NCI-H2107 treated with DMSO at 0.1 percent for 48 hours (cell line): ENCODE measurements at regions not wholly inside any gene's neighbourhood (a gene's known extent, or its start where the extent isn't known, plus 50 kb on each side); places are given as distances from the start of the nearest gene placed in this dataset.
A peak's percentile ranks its signal among the peaks of the same experiment; 100 is the strongest.
"Not testable (repeated sequence)": the region's sequence is repeated elsewhere in the genome, so short reads cannot be mapped to it uniquely, and the experiment has no call there.

ENCODE experiments used
- DNase-seq: peaks from one replicate; lab custom pipeline; 2025; ENCODE audit not compliant: unreplicated experiment; lab: John Stamatoyannopoulos, UW

DNA sequence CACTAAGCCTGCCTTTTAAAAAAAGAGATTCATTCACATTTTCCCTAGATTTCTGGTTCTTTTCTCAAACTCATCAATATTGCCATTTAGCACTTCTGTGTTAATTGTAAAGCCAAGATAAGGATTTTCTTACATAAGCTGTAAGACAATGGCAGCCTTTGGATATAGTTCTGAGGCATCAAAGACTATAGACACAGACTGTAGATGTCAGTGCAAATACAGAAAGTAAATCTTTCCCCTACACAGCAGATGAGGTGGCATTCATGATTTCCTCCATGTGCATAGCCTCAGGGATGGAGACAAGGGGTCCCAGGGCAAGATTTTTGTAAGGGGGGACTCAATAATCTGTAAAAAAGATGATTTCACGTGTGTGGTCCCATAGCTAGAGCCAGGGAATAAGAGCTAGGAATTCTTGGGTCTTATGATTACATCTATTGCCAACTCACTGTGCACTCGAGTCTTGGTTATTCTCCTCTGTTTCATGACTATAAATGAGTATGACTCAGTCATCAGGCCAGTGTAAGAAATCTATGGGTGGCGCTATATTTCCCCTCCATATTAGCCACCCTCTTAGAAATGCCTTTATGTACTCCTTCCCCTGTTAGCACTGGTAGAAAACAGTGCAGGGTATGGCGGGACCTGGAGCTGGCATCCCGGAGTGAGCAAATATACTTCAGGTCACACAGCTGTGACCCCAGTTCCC is 207.5 kb downstream of the EXOC5 start:
- DNase-seq = peak; percentile 77

DNA sequence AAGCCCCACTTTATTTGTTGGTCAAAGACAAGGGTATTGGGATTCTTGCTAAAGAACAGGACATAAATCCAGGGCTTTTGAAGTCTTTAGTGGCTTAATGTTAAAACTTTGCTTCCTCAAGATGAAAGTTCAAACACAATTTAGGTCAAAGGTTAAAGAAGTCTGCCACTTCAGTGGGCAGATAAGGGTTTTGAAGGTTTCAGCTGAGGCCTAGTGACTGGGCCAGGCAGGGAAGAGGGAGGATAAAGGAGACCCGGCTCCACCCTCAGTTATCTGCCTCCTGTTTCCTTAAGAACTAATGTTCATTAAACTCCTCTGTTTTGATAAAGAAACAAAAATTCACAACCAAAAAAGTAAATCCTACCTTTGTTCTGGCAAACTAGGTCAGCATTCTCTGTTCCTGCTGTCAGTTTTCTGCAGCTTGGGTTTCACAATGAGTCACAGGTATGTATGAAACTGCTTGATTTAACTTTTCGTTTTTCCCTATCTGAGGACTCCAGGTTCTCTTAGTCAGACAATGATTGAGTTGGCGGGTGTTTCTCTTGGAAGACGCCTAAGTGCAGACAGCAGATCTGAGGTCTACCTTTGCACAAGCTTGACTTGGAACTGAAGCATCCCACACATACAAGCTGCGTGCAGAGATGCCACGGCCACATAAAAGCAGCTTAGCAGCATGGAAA is 208.3 kb downstream of the EXOC5 start:
- no peak for DNase-seq

DNA sequence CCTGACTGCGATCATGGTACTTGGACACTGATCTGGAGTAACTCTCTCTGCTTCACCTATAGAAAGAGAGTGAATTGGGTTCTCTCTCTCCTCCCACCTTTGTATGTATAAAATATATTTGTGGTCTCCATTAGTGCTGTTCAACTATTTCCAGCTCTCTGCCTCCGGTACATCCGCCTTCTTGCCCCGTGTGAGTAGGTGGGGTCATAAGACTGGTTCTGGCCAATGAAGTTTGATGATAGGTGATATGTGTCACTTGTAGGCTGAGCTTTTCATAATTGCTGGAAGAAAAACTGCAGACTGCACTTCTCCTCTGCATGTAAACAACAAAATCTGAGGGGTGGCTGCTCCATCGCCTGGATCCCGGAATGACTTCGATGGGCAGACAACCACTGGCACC is 210.4 kb downstream of the EXOC5 start:
- peak; percentile 80 for DNase-seq

DNA sequence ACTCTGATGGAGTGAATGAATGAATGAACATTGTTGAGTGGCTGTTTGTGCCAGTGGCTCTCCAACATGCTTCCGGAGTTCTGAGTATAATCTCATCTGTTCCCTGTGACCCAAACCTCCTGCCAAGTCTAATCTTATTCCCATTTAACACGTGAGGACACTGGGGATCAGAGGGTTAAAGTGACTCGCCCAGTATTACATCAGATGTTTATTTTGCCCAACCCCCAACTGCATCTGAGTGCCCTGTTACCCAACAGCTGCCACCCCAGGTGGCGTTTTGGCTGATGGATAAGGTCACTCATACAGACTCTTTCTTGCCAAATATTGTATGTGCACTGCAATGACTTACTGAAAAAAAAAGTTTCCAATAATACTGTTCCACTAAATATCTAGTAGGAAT is 210.9 kb downstream of the EXOC5 start:
- peak; percentile 83 for DNase-seq

DNA sequence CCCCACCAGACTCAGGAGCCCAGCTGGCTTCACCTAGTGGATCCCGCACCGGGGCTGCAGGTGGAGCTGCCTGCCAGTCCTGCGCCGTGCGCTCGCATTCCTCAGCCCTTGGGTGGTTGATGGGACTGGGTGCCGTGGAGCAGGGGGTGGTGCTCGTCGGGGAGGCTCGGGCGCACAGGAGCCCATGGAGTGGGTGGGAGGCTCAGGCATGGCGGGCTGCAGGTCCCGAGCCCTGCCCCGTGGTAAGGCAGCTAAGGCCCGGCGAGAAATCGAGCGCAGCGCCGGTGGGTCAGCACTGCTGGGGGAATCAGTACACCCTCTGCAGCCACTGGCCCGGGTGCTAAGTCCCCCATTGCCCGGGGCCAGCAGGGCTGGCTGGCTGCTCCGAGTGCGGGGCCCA is 212.2 kb downstream of the EXOC5 start:
- DNase-seq = not testable (repeated sequence)

DNA sequence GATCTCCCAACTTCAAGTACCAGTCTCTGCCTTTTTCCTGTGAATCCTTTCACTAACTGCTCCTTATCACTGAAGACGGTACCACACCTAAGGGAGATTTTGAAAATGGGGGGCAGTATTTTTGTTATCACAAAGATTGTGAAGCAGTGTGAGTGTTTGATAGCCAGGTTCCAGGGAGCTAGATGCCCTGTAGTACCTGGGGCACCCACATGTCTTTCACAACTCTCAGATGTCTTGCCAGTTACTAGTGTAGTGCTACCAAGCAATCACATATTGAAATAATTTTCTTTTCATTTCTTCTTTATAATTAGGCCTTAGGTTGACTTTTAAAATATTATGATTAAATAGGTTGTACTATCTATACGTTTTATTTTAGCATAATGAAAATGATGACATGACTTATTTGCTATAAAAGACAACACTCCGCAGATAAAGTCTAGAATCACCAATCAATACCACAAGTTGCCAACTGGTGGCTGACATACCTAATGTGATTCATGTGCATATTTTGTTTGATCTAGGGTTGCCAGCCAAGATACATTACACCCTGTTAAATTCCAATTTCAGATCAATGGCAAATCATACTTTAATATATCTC is 215.9 kb downstream of the EXOC5 start:
- DNase-seq = no peak

DNA sequence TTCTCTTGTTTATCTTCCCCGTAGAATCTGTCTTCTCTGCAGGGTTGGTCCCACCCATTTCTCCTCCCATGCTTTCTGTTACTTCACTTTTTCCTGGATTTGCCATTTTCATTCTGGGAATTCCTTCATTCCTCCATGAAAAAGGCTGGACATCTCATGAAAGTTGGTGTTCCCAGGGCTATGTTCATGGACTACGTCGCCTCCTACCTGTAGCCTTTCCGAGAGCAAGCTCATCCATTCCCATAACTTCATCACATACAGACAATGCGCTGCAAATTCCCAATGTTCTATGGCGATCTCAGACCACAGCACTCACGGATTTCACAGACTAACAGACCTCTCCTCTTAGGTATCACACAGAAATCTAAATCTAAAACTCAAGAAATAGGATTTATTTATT is 217.1 kb downstream of the EXOC5 start:
- DNase-seq = no peak

DNA sequence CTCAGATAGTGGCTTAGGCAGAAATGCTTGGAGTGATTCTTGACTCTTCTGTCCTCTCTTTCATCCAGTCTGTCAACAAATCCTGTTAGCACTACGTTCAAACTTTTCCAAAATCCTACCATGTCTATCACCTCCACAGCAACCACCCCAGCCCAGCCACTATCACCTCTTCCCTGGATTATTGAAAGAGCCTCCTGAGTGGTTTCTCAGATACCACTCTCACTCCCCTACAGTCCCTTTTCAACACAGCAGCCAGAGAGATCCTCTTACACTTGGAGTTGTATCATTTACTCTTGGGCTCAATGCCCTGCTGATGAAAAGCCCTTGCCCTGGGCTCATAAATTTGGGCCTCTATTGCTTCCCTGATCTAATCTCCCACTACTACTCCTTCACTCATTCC is 218.9 kb downstream of the EXOC5 start:
- DNase-seq = peak; percentile 22

DNA sequence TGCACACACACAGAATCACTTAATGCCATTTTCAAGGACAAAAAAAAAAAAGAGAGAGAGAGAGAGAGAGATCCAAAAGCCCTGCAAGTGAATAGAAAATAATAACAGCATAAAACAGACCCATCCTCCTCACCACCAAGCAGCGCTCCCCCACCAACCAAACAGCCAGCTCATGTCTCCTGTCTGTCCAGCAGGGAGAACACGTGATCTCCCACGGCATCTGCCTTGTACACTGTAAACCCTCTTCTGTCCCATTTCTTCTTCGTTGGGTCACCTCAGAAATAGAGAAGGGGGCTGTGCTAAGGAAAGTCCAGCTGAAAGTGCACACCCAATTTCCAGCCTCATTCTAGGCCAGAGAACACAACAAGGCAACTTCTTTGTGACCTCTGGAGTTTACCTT is 222.5 kb downstream of the EXOC5 start:
- no peak for DNase-seq

DNA sequence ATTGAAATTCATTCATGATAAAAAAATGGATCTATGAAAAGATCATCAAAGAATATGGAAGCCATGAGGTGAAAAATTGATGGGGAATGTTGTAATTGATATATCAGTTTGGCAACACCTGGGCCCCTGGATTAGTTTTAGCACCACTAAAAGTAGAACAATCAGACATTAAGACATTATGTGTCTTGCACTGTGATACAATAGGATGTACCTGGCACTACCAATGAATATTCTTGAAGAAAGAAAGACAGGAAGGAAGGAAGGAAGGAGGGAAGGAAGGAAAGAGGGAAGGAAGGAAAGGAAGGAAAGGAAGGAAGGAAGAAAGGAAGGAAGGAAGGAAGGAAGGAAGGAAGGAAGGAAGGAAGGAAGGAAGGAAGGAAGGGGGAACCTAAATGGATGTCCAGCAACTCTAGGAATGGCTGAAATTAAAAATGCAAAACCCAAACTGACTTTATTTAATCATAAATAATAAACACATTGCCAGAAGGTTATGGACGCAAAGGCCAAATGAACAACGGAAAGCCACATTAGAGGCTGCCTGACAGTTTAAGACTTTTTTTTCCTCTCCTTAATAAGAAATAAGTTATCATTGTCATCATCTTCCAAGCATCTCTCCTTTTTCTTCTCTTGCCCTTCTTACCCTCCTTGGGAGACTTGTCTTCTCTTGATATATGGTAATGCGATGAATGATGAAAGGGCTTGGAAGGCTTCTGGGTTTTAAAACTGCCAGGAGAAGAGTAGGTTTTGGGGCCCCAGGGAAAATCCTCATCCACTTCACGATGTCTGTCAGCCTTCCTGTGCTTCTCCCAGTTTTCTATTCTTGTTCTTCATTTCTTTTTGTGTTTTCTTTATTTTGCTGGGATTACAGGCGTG is 224.4 kb downstream of the EXOC5 start:
- not testable (repeated sequence) for DNase-seq

DNA sequence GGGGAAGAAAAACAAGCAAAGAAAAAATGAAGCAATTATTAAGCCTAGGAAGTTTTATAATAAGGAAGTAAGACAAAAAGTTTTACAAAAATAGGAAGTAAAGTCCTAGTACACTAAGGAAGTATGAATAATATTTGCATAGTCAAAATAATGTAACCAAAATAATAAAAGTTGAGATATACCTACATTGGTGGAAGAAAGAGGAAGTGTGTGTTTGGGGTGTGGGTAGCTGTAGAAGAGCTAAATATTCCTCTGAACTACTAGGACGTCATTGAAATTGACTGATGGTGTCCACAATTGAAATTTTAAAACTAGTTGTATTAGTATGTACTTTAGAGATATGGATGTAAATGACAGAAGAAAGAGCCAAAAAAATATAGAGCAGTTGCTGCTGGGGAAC is 228.4 kb upstream of the OTX2 start:
- no peak for DNase-seq

DNA sequence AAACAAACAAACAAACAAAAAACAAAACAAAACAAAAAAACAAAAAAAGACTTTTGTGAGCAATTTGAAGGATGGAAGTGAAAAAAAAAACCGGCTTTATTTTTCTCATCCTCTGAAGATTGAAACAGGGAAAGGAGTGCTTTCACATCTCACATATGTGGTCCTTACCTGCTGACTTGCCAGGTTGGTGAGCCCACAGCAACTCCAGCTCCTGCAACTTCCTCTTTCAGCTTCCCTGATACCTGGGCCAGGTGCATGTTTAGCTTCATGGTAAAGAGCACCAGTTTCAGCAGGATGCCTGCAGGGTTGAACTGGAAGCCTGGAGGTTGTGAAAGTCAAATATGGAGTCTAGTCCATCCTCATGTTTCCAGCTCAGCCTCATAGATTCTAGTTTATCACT is 221.2 kb upstream of the OTX2 start:
- DNase-seq = no peak

DNA sequence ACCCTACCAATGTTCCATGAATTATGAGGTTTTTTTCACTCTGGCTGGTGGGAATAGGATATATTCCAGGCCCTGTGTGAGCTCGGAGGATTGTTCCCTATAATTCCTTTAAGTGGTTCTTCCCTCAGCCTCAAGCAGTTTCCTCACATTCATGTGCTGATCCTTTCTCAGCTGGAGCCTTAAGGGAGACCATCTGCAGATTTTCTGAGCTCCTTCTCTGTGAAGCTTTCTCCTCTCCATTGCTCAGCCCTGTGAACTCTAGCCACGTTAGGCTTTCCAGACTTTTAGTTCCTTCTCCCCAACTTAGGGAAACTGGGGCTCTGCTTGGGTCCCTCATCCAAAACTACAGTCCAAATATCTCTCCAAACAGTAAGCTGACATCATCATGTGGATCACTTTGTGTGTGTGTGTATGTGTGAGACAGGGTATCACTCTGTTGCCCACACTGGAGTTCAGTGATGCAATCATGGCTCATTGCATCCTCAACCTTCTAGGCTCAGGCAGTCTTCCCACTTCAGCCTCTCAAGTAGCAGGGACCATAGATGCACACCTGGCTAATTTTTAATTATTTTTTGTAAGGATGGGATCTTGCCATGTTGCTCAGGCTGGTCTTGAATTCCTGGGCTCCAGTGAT is 219.5 kb upstream of the OTX2 start:
- no peak for DNase-seq

DNA sequence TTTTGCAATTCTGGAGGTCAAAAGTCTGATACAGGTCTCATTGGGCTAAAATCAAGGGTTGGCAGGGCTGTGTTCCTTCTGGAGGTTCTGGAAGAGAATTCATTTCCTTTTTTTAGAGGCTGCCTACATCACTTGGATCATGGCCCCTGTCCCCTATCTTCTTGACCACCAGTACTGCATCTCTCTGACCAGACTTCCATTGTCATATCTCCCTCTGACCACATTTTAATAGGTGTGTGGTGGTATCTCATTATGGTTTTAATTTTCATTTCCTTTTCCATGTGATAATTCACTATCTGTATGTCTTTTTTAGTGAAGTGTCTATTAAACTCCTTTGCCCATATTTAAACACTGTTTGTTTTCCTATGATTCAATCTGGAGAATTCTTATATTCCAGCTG is 215.2 kb upstream of the OTX2 start:
- no peak for DNase-seq

DNA sequence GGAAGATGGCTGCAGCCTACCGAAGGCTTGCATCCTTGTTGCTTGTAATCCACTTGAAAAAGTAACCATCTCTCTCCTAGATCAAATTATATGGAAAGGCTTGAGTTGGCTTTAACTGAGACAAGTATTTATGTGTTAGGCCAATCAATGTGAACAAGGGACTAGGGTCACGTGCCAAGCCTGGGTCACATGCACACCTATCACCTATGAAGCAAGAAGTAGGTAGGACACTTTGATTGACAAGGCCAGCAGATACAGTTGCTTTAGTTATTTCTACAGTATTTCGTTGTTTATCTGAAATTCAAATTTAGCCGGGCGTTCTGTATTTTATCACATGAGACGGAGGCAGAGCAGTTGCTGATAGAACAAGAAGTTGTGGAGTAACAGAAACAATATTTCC is 212.3 kb upstream of the OTX2 start:
- no peak for DNase-seq

DNA sequence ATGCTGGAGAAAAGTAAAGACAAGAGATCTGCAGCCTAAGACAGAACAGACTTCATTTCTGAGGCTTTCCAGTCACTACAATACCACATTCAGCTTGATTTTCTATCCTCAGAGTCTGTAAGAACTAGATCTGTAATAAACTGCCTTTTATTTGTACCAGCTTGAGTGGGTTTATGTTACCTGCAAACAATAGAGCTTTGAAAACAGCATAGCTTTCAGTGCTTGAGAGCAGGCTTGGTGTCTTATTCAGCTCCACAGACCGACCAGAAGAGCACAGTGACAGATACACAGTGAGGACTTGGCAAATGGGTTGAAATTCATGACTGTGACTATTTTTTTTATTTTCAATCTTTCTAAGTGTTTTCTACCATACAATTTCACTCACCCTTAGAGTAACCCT is 207.8 kb upstream of the OTX2 start:
- DNase-seq = peak; percentile 99

DNA sequence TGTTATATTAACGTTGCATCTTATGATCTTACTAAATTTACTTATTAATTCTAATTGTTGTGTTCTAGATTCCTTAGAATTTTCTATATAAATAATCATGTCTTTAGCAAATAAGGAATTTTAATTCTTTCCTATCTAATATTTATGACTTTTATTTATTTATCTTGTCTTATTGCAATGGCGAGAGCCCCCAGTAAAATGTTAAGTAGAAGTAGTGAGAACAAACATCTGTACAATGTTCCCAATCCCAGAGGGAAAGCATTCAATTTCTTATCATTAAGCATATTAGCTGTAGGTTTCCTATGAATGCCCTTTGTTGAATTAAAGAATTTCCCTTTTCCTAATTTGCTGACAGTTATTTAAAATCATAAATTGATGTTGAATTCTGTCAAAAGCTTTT is 203.7 kb upstream of the OTX2 start:
- DNase-seq = no peak

DNA sequence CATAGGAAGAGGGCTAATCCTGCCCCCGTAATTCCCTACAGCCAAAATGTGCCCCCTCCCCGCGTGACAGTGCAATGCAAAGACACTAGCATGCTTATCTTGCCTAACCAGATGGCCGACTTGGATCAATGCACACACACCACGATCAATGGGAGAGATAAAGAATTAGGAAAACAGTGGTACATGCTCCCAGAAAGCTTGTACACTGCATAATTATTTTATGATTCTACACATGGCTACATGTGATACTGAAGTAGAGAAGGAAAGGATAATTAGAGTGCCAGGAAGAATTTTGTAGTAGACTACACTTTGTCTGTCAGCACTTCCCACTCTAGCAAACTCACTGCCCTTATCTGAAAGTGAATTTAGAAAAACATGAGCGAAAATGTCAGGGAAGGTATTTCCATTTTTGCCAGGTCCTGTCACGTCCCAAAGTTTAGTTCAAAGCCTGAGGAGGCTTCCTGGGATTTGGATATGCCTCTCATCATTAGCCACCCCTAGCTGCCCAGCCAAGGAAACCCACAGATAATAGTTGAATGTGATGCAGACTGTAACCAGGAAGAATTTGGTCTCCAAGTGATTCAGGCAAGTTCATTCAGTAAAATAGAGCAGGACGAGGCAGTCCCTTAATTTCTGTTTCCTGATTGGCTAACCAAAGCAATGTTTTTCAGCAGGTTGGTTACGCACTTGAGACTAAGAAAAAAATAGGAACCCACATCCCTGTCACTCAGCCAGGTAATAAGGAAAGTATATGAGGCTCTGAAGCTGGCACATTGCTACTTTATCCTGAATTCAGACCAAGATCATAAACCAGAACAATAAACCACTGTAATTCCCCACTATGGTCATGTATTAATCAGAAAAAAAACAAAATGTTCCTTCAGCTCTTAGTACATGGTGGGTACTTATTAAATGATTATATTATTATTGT is 199.6 kb upstream of the OTX2 start:
- DNase-seq = peak; percentile 77

DNA sequence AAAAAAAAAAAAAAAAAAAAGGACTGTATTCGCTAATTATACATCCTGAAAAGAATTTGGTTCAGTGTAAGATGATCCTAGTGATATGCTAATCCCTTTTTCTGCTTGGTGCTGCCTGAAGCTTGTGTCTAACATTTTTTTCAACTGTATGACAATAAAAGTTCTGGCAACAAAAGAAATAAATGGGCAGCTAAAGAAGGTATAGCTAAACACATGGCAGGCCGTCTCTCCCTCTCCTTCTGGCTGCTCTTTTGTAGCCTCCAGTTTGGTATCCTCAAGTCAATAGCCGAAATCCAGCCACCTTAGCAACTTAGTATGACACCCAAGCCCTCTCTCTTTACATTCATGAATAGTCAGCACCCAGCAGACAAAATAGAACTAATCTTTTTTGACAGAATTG is 198.3 kb upstream of the OTX2 start:
- peak; percentile 94 for DNase-seq

DNA sequence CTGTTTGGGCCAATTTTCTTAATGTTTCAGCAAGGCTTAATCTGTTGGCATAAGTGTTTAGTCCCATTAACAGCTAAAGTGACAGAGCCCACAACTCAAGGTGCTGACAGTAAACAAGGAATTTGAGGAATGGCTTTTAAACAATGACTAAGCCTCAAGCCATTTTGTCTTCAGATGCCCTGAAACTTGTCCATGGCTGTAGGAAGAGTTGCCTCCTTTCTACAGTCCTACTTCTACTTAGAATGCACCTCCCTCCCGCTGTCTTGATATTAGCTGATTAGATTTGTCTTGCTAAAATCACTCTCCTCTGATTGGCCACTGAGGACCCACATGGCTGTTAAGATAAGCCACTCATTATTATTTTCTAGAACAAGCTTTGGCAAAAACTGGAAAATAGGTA is 188.4 kb upstream of the OTX2 start:
- DNase-seq = no peak
